ENCODE measurements at regions not wholly inside any gene's neighbourhood (a gene's known extent, or its start where the extent isn't known, plus 50 kb on each side); places are given as distances from the start of the nearest gene placed in this dataset.

- TF ChIP-seq POLR2A (IDR thresholded peaks at IDR 0.05) (no peak), CTCF (IDR thresholded peaks at IDR 0.05) (no peak)
- no peaks in the 10 kb centered on the region for H3K9me3 ChIP-seq
- no peak overlapping the region for H3K4me3 ChIP-seq
- no peaks in the 10 kb centered on the region for H3K36me3 ChIP-seq (ENCODE audit: low read depth, missing control alignments)
- no peak overlapping the region for H3K27ac ChIP-seq
- WGBS, 2 donors: 66 to 74% methylated on average over 11 of the region's 11 CpGs
- DNase-seq: no peak
- no peaks in the 10 kb centered on the region for H3K4me1 ChIP-seq
- no peaks in the 10 kb centered on the region for H3K27me3 ChIP-seq
- intact Hi-C loops (cut with DNase I; ENCODE audit: low total_unique reads): no loop called here
These were observed 1119.5 kb upstream of the ATXN8OS start for GRCh38 chr13:68988176-68988575.

GRCh38 chr13:68987585-68987984 is 1120.0 kb upstream of the ATXN8OS start:
- no peaks in the 10 kb centered on the region for H3K4me1 ChIP-seq
- H3K36me3 ChIP-seq (ENCODE audit: low read depth, missing control alignments): no peaks in the 10 kb centered on the region
- no peaks in the 10 kb centered on the region for H3K27me3 ChIP-seq
- H3K4me3 ChIP-seq: no peak overlapping the region
- intact Hi-C loops (cut with DNase I; ENCODE audit: low total_unique reads): no loop called here
- WGBS, 2 donors: 81 to 85% methylated on average over 13 of the region's 13 CpGs
- H3K27ac ChIP-seq: no peak overlapping the region
- no peak for TF ChIP-seq CTCF (IDR thresholded peaks at IDR 0.05)
- no peak for TF ChIP-seq POLR2A (IDR thresholded peaks at IDR 0.05)
- no peaks in the 10 kb centered on the region for H3K9me3 ChIP-seq
- DNase-seq: no peak

GRCh38 chr13:68984688-68985319 is 1122.8 kb upstream of the ATXN8OS start:
- no peaks in the 10 kb centered on the region for H3K4me1 ChIP-seq
- no peak for TF ChIP-seq POLR2A (IDR thresholded peaks at IDR 0.05)
- no peak for TF ChIP-seq CTCF (IDR thresholded peaks at IDR 0.05)
- 58 to 72% methylated on average over 33 to 37 of the region's 37 CpGs for WGBS, 2 donors
- peak overlapping the region; percentile 27 to 31 for H3K4me3 ChIP-seq
- intact Hi-C loops (cut with DNase I; ENCODE audit: low total_unique reads): no loop called here
- H3K9me3 ChIP-seq: no peaks in the 10 kb centered on the region
- no peaks in the 10 kb centered on the region for H3K27me3 ChIP-seq
- H3K27ac ChIP-seq: no peak overlapping the region
- DNase-seq: peak; percentile 29
- no peaks in the 10 kb centered on the region for H3K36me3 ChIP-seq (ENCODE audit: low read depth, missing control alignments)

DNA sequence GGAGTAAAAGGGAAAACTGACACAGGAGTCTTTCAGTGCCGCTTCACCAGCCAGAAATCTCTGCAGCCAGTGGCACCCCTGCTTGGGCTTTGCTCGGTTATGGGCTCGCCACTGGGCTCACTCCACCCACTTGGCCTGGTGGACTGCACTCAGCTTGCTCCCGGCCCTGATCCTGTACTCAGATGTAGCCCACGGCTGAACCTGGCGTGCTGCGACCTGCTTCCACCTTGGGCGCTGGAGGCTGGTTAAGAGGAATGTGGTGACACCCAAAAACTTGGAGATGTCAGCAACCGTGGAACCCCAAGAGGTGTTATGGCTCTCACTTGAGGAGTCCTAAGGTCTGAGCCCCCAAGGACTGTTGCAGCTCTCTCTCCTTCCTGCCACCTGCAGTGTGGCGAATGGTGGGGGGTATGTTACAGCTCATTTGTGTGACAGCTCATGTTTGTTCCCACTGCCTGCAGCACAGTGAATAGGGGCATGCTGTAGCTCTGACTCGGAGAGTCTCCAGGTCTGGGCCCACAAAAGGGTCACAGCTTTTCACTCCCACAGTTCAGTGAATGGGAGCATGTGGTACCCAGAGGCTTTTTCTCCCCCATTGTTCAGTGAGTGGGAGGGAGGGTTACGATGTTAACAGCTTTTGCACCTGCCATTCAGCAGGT is 1124.5 kb upstream of the ATXN8OS start:
- Histone ChIP-seq H3K27me3 (no peaks in the 10 kb centered on the region), H3K4me1 (no peaks in the 10 kb centered on the region), H3K36me3 (ENCODE audit: low read depth, missing control alignments) (no peaks in the 10 kb centered on the region), H3K4me3 (no peak overlapping the region), H3K9me3 (no peaks in the 10 kb centered on the region), H3K27ac (no peak overlapping the region)
- intact Hi-C loops (cut with DNase I; ENCODE audit: low total_unique reads): no loop called here
- TF ChIP-seq POLR2A (IDR thresholded peaks at IDR 0.05): no peak
- no peak for TF ChIP-seq CTCF (IDR thresholded peaks at IDR 0.05)
- no peak for DNase-seq
- WGBS, 2 donors: 74 to 81% methylated on average over 9 to 12 of the region's 12 CpGs

DNA sequence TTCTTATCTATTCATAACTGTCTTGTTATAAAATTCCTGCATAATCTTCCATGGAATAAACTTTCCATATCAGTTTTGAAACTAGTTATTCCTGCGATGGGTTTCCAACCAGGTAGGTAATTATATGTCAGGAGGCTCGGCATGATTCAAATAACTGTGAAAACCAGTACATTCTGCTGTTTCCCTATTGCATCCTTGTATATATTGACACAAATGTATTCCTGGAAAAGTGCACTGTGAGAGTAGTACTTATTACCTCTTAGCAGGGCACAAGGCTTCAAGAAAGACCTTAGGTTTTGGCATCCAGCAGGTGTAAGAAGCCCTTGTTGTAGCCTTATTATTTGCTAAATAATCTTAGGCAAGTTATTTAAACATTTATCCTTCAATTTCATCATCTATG is 1131.3 kb upstream of the ATXN8OS start:
- DNase-seq: no peak

More for the DNA sequence above, 1131.3 kb upstream of the ATXN8OS start:
- 84 to 91% methylated on average over 2 of the region's 2 CpGs for WGBS, 2 donors
- Histone ChIP-seq H3K36me3 (ENCODE audit: low read depth, missing control alignments) (no peaks in the 10 kb centered on the region), H3K4me1 (no peaks in the 10 kb centered on the region), H3K4me3 (no peak overlapping the region), H3K27me3 (no peaks in the 10 kb centered on the region), H3K27ac (no peak overlapping the region), H3K9me3 (no peaks in the 10 kb centered on the region)
- TF ChIP-seq POLR2A (IDR thresholded peaks at IDR 0.05) (no peak), CTCF (IDR thresholded peaks at IDR 0.05) (no peak)
- intact Hi-C loops (cut with DNase I; ENCODE audit: low total_unique reads): no loop called here
